ENCODE measurements at regions not wholly inside any gene's neighbourhood (a gene's known extent, or its start where the extent isn't known, plus 50 kb on each side); places are given as distances from the start of the nearest gene placed in this dataset.

DNA sequence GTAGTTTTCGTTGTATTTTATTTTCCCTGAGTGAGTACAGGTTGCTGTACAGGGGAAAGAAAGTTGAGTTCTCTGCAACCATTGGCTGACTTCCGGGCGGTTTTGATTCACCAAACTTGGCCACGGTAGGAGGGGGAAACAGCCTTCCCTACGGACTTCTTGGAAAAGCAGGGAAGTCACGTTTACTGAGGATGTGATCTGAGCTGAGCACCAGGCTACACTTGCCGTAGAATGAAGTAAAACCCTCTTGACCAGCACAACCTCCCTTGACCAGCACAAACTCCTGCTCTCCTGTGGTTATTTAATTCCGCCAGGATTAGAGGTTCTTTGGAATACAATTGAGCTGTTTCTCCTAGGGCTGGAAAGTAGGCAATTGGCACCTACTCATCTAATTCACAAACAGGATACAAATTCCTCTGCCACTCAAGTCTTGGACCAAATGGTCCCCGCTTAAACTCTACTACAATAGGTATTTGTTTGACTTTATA, 242.0 kb upstream of the RBFOX1 start:
- no peak for DNase-seq (ENCODE audit: low spot score)
- TF ChIP-seq, protein P1, sequence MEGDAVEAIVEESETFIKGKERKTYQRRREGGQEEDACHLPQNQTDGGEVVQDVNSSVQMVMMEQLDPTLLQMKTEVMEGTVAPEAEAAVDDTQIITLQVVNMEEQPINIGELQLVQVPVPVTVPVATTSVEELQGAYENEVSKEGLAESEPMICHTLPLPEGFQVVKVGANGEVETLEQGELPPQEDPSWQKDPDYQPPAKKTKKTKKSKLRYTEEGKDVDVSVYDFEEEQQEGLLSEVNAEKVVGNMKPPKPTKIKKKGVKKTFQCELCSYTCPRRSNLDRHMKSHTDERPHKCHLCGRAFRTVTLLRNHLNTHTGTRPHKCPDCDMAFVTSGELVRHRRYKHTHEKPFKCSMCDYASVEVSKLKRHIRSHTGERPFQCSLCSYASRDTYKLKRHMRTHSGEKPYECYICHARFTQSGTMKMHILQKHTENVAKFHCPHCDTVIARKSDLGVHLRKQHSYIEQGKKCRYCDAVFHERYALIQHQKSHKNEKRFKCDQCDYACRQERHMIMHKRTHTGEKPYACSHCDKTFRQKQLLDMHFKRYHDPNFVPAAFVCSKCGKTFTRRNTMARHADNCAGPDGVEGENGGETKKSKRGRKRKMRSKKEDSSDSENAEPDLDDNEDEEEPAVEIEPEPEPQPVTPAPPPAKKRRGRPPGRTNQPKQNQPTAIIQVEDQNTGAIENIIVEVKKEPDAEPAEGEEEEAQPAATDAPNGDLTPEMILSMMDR (IDR thresholded peaks at IDR 0.05; ENCODE audit: extremely low read depth, missing control alignments): no peak

DNA sequence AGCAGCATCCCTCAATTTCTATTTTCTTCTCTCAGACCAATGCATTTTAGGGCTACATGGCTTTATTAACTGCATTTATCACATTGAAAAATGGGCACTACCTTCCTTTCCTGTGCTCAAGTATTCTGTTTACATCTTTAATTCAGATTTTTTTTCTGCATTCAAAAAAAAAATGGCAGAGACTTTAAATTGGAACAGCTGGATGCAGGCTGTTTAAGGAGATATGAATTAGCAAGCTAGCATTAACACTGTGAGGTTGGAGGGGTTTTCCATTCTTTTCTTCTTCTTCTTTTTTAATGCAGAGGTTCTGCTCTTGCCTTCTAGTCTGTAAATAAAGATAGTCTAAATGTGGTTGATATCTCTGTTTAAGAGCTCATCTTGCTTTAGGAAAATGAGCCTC, 242.9 kb upstream of the RBFOX1 start:
- DNase-seq (ENCODE audit: low spot score): no peak

DNA sequence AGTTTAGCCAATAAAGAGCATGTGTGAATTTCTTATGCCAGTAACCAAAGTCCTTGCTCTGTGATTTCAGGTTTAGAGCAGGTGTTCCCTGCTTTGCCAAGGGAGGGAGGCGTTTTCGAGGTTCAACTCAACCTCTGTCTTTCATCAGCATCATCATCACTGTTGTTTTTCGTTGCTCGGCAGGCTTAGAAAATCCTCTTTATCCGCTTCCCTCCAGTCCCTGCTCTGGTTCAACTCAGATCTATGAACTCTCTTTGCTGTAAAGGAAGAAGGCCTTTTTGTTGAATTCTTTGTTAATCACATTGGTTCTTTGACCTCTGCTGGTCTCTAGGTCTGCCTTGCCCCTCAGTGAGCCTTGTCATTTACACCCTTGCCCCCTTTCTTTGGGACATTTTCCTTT, 243.9 kb upstream of the RBFOX1 start:
- TF ChIP-seq, protein P1 (IDR thresholded peaks at IDR 0.05; ENCODE audit: extremely low read depth, missing control alignments): no peak
- DNase-seq (ENCODE audit: low spot score): no peak

More for the DNA sequence above, 242.9 kb upstream of the RBFOX1 start:
- TF ChIP-seq, protein P1 (IDR thresholded peaks at IDR 0.05; ENCODE audit: extremely low read depth, missing control alignments): no peak

DNA sequence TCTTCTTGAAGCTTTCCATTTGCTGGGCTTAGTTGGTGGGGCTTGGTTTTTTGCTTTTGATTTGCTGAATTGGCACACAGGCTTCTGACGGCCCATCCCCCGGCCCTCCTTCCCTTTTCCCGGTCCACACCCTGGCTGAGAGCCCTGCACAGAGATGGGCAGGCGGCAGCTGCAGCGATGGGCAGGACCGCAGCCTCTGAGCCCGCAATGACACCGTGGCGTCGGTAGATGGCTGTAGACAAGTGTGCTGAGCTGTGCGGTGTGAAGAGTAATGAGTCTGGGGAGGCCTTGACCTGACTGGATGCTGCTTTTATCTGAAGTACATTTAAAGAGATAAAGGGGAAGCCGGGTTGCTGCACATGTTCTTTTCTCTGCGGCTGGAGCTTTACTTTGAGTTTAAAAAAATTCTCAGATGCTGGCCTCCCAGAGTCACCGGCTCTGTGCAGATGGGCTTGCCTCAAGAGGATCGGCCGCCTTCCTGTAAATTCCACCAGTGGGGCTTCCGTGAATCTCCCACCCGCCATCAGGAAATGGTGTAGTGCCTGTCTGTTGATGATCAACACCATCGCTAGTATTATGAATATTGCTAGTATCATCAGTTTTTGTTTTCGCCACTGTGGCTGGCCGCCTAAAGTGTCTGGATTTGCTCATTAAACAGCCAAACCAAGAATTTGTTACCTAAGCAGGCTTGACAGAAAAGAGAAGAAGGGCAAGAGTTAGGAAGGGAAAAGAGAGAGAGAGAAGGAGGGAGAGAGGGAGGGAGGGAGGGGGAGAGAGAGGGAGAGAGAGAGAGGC, 245.6 kb upstream of the RBFOX1 start:
- TF ChIP-seq, protein P1 (IDR thresholded peaks at IDR 0.05; ENCODE audit: extremely low read depth, missing control alignments): no peak
- DNase-seq (ENCODE audit: low spot score): no peak

DNA sequence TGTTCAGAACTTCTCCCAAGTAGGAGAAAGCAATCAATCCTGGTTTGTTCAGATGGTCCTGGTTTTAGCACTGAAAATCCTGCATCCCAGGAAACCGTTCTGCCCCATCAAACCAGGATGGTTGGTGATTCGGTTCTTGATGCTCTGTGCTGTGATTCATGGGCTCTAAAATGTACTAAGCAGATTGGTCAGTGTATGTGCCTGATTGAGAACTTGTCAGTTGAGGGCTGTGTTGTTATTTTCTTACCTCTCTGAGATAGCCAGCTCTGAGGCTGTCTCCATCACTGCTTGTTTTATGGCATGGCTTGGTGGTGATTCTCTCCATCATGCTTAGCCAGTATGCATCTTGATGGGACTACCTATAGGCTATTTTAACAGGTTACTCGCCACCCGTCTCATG, 246.9 kb upstream of the RBFOX1 start:
- TF ChIP-seq, protein P1 (IDR thresholded peaks at IDR 0.05; ENCODE audit: extremely low read depth, missing control alignments): no peak
- DNase-seq (ENCODE audit: low spot score): no peak

DNA sequence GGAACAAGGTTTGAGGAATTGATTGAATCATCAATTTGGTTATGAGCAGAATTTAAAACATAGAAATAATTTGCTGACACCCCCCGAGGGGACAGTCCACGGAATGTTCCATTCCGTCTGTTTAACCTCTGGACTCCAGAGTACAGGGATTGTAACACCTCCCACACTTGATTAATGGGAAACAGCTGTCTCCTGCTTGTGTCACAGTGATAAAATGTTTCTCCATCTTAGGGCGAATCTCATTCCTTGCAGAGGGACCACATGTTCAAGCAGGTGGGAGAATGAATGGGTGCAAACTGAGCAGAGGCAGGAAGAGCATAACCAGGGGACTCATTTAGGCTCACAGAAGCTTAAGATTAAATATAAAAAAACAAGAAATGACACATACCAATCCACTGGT, 249.5 kb upstream of the RBFOX1 start:
- no peak for DNase-seq (ENCODE audit: low spot score)
- TF ChIP-seq, protein P1 (IDR thresholded peaks at IDR 0.05; ENCODE audit: extremely low read depth, missing control alignments): no peak

DNA sequence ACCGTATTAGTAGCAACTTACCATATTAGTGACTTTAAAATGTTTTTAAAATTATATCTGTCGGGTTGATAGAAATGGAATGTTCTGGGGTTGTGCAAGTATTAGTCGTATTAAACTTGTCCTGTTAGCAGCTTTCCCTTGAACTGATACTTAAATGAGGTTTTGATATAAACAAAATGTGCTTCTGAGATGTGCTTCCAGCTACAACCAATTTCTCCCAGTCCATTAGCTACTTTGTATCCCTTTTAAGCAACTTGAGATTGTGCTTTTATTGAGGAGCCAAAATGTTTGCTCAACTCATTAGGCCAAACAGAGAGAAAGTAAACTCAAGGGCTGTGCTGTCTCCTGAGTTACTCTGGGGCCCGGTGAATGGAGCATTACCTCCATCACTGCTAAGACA, 255.0 kb upstream of the RBFOX1 start:
- TF ChIP-seq, protein P1 (IDR thresholded peaks at IDR 0.05; ENCODE audit: extremely low read depth, missing control alignments): no peak

More for the DNA sequence above, 255.0 kb upstream of the RBFOX1 start:
- no peak for DNase-seq (ENCODE audit: low spot score)

Data from GM20000 (cell line).